OCI-LY1 (cell line): ENCODE measurements at regions not wholly inside any gene's neighbourhood (a gene's known extent, or its start where the extent isn't known, plus 50 kb on each side); places are given as distances from the start of the nearest gene placed in this dataset.

Source experiments
- CTCF ChIP-seq: fragments of 200-600 bp; sonication (generic), shearing (Covaris generic); IDR thresholded peaks from 2 replicates; pipeline ENCODE4 v1.5.1; 2017; ENCODE audit warnings: mild to moderate bottlenecking, antibody characterized with exemption, low read length, moderate library complexity, mixed read lengths
- EZH2 ChIP-seq: fragments of 200-600 bp; sonication (generic), shearing (Covaris generic); IDR thresholded peaks from 2 replicates; pipeline ENCODE4 v1.8.0; 2017; ENCODE audit warnings: borderline replicate concordance, mixed run types, mild to moderate bottlenecking, antibody characterized with exemption, low read length, moderate library complexity, mixed read lengths

DNA sequence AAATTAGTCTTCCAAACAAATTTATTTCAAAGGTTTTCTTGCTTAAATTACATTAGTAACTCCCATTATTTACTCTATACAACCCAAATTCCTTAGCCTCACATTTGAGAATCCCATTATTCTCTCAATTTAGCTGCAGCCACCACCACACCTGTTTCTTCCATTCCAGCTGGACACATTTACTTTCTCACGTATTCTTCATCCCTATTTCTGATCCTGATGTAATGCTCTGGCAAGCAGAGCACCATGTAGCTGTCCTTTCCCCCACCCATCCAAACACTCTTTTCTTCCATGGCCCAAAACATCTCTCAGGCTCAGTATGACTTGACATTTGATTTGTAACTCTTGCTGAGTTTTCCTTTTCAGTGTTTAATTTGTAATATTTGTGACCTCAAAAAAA, 240.2 kb upstream of the CLEC14A start:
- TF ChIP-seq CTCF (no peak), EZH2 (no peak)
